Inflammatory macrophage treated with lipopolysaccharide for 4 hours (primary cell): ENCODE measurements at regions not wholly inside any gene's neighbourhood (a gene's known extent, or its start where the extent isn't known, plus 50 kb on each side); places are given as distances from the start of the nearest gene placed in this dataset.
"Not testable (repeated sequence)": the region's sequence is repeated elsewhere in the genome, so short reads cannot be mapped to it uniquely, and the experiment has no call there.

Experiments used
- DNase-seq: peaks from one replicate; pipeline ENCODE4 v3.0.0-alpha.2; 2020

DNA sequence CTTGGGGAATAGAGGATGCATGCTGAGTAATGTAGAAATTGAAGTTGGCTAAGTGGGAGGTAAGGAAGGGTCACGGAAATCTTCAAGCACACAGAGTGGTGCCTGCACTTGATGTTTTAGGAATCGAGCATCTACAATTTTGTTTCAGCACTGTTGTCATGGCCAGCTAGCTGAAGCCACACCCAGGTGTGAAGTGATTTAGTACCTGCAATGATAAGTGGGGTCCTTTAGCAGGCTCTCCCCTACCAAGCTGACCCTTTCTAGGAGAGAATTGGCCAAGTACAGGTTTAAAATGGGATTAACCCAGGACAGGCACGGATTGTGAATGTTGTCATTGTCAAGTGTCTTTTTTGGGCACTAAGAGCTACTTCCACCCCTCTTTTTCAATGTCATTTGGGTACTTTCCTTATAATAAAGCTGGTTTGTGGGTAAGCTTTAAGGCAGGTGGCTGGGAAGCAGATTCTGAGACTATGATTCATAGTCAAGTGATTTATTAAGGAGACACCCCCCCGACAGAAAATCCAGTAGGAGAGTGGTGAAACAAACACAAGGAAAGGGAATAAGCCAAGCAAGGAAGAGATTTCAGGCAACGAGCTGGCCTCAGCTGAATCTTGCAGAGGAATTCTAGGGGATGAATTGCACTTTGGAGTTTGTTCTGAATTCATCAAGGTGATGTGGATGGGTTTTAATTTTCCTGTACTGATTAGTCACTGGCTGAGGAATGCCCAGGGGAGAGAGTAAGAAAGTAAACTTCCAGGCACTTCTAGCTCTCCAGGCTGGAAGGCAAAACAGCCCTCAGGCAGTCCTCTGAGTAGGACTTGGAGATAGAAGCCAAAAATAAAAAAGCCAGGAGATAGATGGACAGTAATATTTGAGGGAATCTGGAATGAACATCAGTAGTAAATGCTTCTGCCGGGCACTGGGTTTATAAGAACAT lies 1128.4 kb downstream of the SORCS3 start:
- no peak for DNase-seq

DNA sequence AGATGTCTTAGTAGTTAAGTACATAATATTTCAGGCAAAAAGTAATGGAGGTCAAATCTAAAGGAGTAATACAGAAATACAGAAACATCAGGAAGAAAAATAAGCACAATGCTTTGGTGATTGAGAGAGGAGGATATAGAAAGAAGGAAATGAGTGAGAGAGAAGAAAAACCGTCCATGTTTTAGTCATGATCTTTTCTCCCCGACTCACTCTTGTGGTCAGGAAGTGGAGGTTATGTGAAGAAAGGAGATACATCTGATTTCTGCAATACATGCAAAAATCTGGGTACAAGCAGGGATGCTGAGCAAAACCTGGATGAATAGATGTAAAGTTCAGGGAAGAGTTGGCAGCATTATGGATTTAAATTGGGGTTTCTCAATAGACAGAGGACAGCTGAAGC lies 1122.5 kb downstream of the SORCS3 start:
- no peak for DNase-seq

DNA sequence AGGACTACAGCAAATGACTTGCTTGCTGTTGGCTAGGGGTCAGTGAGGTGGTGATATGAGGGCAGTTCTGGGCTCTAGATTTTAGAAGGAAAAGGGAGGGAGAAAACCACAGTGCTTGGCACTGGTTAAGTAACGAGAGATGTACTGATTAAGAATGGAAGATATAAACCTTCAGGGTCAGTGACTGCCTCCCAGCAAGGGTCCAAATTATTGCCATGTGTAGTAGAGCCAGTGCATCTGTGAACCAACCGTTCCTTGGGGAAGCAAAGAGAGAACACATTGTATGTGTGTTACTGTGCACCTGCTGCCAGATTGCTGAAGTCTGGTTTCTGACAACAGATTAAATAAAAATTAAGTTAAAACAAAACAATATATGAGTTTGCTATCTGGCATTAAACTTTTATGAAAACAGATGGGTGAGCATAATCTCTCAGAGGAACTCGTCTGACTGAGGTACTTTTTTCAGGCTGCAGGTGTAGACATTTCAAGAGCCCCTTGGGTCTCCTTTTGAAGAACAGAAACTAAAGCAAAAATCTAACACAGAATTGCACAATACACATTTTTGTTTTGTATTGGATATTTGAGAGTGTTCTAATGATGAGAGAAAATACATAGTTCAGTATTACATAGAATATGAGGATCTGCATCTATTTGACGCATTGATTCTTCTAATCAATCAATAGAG lies 1120.6 kb downstream of the SORCS3 start:
- DNase-seq = no peak

DNA sequence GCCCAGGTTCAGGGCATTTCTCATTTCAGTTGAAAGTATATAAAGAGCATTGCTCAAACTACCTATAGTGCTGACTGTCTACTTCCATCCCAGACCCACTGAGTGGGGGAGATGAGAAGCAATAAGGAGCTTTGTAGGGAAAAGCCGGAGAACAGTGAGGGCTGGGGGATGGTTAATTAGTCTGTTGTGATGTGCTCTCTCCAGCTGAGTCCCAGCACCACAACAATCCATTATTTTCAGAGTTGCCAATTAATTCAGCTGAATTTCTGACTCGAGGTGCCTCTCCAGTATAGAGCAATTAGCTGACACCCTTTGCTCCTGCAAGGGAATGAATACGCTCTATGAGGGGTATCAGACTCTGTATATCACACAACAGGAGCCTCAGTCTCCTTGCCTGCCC lies 1118.6 kb downstream of the SORCS3 start:
- DNase-seq = no peak

DNA sequence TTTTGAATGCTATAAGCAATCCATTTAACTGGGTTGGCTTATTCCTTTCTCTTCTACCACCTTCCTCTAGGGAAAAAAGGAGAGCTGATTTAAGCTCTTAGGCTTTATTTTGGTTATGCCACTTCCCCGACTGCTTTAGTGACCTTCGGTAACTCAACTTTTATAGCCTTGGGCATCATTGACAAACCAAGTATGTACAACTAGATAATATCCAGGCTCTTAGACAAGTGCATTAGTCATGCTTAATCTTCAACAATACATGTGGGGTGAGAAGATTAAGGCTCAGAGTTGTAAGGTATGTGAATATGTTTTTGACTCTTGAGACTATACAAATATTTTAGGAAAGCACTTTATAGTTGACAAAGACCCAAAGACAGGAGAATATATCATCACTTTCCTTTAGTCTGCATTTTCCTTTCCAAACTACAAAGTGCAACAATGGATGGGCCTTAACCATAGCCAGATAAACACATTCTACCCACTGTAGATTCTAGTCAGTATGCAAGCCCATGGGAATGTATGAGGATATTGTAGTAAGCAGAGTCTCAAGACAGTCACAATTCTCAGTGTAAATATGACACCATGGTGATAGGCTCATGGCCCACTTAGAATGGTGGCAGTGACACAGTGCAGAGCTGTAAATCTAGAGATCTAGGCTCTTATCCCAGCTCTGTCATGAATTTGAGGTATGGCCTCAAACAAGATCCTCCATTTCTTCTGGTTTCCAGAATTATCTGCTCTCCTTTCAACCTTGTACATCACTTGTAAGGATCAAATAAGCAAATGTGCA lies 1117.3 kb downstream of the SORCS3 start:
- no peak for DNase-seq

DNA sequence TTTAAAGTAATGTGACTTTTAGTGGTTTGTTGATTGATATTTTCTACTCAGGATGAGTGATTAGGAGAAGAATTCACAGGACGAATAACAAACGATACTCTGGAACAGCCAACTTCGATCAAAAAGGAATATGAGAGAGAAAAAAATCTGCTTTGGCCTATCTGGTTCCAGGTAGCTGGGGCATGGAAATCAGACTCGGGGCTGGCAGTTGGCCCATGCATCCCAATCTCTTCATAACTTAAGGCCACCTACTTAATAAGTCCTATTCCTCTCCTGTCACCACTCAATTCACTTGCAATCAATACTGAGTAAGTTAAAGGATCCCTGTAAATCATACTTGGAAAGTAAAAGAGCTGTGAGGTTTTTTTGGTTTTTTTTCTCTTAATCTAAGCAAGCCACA lies 1116.2 kb downstream of the SORCS3 start:
- no peak for DNase-seq

DNA sequence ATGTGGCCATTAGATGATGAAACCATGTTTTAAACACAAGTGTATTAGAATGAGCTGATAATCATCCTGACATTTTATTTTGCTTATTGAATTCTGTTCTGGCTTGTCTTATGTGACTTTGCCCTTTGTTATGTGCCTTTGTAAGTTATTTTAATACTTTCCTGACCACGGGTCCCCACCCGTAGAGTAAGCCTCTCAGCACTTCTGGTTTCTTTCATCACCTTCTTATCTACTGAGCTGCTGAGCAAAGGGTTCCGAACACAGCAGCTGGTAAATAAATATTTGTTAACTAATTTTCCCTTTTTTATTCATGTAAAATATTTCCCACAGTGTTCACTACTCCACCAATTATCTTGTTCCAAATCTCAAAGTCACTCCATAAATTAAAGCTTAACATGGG lies 1115.3 kb downstream of the SORCS3 start:
- no peak for DNase-seq

DNA sequence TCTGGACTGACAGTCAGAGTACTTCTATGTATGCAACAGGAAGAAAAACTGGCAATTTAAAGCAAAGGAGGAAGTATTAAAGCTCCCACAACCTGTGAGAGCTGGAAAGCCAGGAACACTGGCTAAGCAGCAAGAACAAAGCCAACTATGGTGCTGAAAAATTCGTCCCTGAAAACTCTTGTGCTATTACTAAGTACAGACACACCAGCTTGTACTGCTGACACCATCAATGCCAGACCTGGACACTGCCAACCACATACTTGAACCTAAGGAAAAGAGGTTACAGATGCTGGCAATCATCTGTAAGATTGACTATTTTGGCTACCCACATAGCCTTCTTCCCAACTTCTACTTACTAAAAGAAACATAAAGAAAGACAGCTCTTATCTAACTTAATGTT lies 1110.6 kb downstream of the SORCS3 start:
- no peak for DNase-seq

DNA sequence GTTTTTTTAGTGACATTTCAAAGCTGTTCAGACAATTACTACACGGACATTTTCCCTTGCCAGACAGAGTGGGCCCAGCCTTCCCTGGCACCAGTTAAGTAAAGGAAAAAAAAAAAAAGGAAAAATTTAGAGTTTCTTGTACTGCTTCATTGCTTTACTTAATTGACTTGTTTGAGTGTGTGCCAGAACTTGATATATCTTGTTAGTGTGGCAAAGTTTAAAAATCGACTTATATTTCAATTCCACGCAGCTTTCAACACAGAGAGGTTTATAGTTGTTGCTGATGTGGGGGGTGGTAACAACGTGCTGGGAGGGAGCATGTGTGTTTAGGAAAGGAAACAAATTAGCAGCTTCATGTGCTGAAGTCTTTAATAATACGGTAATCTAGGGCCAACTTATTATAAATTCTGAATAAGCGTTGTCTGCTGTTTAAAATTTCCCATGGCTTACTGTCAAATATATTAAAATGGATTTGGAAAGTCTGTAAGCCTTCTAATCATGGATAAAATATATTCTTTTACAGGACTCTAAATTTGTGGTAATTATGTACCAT lies 1104.6 kb downstream of the SORCS3 start:
- no peak for DNase-seq

DNA sequence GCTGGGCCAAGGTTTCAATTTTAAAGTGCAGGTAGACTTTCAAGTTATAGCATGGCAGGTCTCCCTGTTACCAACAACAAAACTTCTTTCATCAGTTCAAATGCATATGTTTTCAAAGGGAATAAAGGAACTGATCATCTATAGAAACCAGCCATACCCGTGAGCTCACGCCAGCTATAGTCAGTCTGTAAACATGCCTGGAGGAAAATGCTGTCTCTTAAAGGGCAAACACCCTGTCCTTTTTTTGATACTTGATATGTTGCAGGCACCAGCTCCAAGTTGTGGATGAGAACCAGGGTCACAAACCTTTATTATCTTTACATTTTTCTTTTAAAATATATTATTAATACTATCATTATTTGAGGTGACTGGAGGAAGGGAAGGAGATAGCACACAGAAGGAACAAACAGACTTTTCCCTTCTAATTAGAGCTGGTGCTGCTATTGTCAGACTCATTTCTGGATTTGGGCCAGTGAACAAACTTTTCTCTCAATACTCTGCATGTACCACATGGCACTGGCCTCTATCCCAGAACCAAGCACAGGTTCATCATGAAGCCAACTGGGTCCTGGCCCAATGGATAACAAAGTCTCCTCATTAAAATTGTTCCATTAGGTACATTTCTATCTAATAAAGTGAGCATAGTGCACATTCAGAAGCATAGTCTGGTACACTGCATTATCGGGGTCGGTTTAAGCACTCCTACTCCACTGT lies 1102.4 kb downstream of the SORCS3 start:
- no peak for DNase-seq

DNA sequence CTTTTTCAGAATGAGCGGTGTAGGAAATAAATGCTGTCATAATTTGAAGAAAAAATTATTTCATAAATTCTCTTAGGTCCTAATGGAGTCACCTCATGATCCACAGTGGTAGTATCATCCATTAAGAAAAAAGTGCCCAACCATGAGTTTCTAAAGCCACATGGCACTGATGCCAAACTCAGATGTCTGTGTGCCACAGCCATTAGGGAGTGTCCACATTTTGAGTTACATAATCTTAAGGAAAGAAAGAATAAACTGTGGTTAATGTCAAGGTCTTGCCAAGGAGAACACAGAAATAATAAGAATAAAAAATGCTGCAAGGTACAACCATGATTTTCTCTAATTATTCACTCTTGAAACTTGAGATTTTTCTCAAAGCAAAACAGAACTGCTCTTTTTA lies 1101.8 kb downstream of the SORCS3 start:
- no peak for DNase-seq

DNA sequence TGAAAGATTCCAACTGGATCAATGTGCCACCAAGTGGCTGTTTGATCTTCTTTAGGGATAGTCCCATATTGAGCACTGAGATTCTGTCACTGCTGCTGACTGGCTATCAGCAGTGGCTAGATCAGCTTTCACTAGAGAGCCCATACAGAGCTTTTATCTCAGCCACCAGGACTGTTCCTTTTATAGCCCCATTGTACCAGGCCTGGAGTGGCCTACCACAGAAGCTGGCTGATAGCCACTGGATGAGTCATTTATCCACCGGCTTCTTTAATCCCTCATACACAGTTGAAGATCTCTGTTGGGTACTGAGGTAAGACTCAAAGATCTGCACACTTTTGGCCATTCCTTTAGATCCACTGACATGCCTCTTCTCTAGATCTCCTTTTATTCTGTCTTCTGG lies 1101.1 kb downstream of the SORCS3 start:
- no peak for DNase-seq

DNA sequence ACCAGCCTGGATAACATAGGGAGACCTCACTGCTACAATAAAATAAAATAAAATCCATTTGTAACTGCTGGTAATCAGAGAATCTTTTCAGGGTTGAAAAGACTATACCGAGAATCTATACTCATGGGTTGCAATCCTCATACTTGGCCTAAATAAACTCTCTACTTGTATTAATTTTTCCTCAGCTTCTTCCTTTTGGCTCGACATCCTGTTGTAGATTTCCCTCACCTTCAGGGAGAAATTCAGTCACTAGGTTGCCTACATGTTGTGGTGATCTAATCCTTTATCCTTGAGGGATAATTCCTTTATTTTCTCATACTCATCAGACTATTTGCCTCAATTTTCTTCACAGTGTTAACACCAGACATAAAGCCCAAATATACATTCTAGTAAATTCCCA lies 1093.4 kb downstream of the SORCS3 start:
- DNase-seq = no peak

DNA sequence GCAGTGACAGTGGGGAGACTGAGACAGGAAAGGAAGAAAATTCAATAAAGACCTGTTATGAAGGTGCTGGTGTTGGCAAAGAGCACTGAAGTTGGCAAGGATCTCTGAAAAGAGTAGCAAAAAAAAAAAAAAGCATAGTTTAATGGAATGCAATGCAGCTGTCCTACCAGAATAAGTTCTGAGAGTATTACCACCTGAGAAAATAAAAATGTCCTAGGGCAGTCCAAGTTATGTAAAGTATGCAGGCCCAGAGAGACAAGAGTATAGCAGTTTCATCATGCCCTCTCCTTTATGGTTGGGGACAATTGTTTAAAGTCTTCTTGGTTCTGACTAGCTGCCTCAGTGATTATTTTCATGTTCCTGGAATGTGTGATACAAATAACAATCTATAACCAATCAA lies 1092.8 kb downstream of the SORCS3 start:
- no peak for DNase-seq

DNA sequence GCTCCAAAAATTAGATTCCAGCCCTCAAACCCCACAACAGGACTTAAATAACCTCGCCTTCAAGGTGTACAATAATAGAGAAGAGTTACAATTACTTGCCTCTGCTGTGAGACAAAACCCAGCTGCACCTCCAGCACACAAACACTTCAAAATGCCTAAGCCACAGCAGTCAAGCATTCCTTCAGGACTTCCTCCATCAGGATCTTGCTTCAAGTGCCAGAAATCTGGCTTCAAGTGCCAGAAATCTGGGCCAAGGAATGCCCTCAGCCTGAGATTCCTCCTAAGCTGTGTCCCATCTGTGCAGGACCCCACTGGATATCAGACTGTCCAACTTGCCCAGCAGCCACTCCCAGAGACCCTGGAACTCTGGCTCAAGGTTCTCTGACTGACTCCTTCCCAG lies 1088.3 kb downstream of the SORCS3 start:
- no peak for DNase-seq

DNA sequence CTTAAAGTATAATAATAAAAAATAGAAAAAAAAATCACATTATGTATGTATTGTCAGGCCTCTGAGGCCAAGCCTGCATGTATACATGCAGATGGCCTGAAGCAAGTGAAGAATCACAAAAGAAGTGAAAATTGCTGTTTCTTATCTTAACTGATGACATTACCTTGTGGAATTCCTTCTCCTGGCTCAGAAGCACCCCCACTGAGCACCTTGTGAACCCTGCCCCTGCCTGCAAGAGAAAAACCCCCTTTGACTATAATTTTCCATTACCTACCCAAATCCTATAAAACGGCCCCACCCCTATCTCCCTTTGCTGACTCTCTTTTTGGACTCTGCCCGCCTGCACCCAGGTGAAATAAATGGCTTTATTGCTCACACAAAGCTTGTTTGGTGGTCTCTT lies 1086.5 kb downstream of the SORCS3 start:
- DNase-seq = not testable (repeated sequence)

DNA sequence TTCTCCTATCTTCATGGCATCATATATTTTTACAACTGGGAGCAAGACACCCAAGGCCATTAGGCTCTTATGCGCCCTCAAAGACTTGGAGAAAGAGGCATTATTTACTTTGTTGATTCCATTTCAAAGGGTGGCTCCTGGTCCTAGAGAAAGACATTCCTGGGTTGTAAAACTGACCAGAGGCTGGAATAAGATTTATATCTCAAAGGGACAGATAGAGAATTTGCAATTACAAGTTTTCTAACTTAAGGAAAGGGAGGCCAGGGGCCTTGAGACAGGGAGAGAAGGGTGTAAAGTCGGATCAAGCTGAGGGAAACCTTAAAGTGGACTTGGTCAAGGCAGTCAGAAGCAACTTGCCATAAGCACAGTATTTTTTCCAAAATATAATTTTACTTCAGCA lies 1086.0 kb downstream of the SORCS3 start:
- DNase-seq = no peak

DNA sequence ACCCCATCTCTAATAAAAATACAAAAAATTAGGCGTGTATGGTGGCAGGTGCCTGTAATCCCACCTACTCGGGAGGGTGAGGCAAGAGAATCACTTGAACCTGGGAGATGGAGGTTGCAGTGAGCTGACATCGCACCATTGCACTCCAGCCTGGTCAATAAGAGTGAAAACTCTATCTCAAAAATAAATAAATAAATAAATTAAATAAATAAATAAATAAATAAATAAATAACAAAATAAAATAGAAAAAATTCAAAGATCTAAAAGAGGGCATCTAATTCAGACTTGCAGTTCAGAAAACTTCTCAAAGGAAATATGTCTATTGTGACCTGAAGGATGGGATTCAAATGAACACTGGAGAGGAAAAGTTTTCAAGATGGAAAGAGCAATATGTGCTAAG lies 1085.1 kb downstream of the SORCS3 start:
- DNase-seq = no peak

DNA sequence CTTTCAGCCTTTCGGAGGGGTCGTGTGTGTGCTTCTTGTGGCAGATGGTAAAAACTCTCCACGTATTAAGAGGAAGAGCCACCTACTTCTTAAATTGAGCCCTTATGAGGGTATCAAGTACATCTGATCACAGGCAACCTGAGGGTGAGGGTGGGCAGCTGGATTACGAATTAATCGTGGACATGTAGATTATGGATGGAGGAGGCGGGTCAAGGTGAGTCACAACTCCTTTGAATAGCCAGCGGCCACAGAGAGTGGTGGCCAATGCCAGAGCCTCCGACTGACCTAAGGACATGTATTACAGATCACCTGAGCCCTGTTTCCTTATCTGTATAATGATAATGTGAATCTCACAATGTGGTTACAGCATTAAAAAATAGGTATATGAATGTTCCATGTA lies 1083.9 kb downstream of the SORCS3 start:
- DNase-seq = no peak

DNA sequence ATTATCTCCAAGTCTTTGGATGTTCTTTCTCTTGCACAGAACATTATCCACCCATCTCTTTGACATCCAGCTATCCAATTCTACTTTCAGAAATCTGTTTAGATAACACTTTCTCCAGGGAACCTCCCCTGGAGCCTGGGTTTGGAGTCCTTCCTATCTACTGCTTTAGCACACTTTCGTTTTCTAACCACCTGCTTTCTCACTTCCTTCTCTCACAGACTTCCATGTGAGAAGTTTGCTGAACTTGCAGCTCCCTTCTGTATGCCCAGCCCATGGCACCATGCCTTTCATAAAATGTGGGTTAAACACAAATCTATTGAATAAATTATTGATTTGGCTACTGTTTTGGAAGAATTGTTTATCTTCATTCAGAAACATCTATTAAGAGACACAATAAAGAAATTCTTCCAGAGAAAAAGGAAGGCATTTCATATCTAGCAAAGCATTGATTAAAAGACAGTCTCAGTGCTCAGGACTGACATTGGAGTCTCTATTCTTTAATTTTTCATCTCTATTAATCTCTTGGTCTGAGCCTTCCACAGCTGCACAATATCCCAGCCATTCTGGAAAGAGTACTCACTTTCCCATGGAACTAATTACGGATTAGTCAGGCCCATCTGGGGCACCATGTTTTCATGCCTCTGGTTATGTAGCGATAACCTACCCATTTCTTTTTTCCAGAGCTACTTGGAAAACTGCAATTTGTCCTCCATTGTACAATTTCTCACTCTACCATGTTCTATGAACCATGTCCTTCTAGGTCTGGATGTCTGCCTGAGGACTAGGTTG lies 1077.3 kb downstream of the SORCS3 start:
- DNase-seq = no peak

DNA sequence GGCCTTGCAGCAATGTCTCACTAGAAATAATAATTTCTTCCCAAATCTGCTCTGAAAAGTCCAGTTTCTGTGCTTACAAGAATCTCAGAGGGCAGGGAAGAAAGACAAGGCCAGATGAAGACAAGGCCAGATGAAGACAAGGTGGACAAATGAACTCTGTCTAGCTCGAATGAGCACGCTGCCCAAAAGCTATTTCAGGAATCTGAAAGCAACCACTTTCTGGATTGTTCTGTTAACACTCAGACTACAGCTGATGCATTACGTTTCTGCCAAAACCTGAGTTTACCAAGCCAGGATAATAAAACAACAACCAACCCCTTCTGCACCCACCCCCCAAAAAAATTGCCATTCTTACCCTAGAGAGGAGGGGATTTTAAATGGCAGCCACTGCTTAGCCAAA lies 1073.6 kb downstream of the SORCS3 start:
- DNase-seq = no peak

DNA sequence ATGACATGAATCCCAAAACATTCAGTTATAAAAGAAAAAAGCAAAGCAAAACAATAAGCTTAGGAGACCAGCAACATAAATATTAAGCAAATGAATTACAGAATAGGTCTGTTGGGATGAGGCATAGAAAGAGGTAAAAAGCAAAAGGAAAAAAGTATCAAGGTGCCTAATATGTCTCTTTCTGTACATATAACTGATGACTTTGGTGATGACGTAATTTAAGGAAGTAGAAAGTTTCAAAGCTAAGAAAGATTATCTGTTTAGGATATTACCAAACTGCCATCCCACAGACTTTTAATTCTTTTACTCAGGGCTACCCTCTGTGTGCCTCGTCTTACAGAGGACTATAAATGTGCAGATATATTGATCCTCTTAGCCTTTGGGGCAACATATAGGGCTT lies 1066.5 kb downstream of the SORCS3 start:
- DNase-seq = no peak
